ENCODE measurements at regions not wholly inside any gene's neighbourhood (a gene's known extent, or its start where the extent isn't known, plus 50 kb on each side); places are given as distances from the start of the nearest gene placed in this dataset.

DNA sequence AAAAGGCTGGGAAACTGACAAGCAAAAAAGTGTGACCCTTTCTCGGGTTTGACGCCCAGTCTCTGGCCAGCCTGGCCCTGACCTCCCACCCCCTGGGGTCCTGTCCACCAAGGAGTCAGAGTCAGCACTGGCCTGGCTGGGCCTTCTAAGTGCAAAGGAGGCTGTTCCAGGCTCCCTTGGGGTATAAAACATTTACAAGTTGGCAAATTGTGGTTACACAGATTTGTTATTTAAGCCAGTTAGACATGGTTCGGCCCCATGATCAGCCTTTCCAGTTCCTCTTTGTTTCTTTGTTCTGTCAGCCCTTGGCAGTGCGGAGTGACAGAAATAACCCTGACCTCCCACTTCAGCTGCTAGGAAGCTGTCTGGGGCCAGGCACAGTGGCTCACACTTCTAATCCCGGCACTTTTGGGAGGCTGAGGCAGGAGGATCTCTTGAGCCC lies 161.6 kb upstream of the RAB4A start:
- no peak for DNase-seq (ENCODE audit: low read depth)

DNA sequence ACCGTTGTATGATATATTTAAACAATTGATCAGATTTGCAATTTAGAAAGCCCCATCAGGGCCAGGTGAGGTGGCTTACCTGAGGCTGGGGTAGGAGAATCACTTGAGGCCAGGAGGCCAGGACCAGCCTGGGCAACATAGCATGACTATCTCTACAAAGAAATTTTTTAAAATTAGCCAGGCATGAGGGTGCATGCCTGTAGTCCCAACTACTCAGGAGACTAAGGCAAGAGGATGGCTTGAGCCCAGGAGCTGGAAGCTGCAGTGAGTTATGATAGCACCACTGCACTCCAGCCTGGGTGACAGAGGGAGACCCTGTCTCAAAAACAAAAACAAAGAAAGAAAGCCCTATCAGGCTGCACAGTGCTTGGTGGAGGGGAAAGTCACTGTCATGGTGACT lies 159.9 kb upstream of the RAB4A start:
- no peak for DNase-seq (ENCODE audit: low read depth)

DNA sequence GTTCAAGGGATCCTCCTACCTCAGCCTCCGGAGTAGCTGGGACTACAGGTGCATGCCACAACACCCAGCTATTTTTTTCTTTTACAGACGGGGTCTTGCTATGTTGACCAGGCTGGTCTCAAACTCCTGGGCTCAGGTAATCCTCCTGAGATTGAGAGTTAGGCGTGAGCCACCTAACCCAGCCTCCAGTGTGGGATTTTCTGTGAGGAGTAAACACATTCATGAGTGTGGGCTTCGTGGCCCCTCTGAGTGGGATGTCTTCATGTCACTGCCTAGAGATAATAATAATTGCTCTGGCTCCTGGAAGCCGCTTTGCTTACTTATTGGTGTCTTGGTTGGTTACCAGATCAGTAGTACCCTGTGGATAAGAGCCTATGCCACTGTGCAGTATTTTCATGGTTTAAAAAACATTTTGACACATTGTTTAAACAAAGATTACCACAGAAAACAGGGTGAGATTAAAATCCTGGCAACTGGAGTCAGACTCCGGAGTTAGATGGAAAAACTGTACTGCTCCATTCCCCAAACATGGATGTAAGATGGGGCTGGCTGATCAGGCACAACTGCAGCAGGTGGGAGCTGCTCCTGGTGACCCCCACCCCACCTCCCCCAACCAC lies 159.1 kb upstream of the RAB4A start:
- DNase-seq (ENCODE audit: low read depth): peak; percentile 5

DNA sequence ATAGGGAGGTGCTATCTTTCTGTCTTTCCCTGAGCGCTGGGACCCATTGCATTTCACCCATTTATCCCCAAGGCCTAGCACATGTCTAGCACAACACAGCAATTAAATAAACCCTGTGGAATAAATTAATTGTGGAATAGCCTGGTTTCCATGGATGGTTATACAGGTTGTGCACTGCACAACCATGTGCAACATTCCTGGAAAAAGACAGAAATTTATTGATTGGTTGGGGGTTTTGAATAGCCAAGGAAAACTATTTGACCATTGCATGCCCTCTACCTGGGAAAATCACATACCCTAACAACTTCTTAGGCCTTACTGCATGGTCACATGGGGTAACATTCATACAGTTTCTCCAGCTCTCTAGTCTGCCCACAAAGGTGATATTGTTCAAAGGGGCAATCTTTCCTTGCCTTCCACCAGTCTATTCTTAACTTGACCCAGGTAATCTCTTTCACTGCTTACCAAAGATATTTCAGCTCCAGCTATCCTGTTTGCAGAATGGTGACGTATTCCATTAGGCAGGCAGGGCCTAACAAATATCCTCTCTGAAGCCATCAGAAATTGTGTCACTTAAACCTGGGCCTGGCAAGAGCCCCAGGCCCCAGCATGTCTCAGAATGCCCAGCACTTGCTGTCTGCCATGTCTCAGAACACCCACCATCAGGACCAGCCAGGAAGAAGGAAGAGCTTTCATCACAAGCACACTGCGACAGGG lies 157.9 kb upstream of the RAB4A start:
- no peak for DNase-seq (ENCODE audit: low read depth)

DNA sequence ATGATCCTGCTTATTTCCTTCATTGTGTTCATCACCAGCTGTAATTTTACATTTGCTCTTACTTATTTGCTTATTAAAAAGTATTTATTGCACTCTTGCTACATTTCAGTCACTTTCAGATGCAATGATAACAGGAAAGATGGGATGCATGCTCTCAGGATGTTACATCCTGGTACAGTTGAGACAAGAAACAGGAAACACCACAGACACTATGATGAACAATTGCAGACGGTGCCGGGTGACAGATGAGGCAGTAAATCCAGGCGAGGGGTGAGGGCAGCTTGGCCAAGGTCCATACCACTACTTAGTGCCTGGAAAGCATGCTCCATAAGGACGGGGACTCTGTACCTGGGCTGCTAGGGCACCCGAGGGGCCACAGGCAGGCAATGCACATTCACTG lies 156.6 kb upstream of the RAB4A start:
- no peak for DNase-seq (ENCODE audit: low read depth)

DNA sequence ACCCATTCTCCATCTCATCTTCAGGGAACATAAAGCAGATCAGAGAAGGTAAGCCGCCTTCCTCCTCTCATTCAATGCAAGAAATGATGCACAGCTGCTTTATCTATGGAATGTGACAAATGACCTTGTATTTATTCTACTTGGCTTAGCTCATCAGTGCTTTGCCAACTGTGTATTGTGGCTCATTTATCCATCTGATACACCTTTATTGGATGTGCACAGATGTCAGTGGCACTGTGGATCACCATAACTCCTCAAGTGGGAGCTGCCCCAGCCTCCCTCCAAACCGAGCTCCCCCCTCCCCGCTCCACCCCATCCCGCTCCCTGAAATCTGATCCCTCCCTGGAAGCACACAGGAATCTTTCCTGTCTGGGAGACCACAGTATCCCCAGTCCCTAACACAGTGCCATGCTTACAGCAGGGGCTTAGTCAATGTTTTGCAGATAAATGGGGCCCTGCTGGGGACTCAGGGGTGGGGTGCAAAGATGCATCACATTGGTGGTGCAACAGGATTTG lies 156.0 kb upstream of the RAB4A start:
- no peak for DNase-seq (ENCODE audit: low read depth)

DNA sequence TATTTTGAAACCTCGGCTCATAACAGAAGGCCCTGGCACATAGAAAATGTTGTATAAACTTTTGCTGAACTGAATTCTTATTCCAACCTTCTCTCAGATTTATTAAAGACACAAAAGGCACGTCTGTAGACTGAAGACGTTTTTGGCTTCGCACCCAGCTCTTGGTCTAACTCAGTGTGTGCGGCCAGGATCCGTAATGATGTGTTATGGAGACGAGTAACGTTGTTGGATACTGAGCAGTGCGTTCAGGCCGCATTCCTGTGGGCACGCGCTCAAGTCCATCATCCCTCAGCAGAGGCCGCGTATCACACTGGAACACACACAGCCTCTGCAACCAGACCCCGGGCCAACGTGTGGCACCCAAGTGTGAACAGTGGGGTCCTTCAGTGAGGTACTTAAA lies 154.8 kb upstream of the RAB4A start:
- DNase-seq (ENCODE audit: low read depth): no peak

DNA sequence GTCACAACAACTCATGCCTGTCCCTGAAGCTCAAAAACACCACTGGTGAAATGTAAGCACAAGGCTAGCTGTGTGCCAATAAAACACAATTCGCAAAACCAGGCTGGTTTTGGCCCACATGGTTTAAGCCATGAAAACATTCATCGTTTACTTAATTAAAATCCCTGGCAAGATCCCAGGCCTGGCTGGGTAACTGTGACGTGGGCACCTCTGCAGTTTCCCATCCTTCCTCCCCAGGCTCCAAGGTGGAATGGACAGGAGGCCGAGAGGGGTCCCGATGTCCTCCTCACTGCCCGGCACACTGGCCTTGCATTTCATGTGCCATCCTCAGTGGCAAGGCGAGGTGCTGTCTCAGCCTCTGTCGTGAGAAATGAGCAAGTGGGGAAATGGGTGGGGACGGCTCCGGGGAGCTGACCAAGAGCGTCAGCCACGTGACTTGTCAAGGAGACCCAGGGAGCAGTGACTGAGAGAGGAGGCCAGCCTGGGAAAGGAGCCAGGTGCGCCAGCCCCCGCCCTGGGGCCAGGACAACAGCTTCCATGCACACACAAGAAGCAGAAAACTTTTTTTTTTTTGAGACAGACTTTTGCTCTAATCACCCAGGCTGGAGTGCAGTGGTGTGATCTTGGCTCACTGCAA lies 153.1 kb upstream of the RAB4A start:
- DNase-seq (ENCODE audit: low read depth): peak; percentile 57

DNA sequence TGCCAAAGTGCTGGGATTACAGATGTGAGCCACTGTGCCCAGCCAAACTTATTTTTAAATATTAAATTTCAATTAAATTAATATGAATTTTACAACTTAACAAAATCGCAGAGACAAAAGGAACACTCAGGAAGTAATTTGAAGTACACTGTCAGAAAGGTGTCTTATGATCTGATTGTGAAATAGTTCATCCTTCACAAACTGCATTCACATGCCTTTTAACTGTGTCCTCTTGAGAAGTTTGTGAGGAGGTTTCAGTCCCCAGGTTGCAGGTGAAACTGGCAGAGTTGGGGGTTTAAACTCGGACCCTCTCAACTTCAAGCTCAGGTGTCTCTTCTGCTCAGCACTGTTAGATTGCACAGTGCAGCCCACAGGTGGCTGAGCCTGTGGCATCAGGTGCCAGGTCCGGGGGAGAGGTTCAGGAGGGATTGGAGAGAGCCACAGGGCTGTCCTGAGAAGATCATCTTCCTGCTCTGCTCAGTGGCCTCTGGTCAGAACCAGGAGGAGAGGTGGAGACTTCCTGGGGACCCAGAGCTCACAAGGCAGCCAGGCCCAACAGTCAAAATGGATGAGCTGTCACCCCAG lies 152.3 kb upstream of the RAB4A start:
- no peak for DNase-seq (ENCODE audit: low read depth)

DNA sequence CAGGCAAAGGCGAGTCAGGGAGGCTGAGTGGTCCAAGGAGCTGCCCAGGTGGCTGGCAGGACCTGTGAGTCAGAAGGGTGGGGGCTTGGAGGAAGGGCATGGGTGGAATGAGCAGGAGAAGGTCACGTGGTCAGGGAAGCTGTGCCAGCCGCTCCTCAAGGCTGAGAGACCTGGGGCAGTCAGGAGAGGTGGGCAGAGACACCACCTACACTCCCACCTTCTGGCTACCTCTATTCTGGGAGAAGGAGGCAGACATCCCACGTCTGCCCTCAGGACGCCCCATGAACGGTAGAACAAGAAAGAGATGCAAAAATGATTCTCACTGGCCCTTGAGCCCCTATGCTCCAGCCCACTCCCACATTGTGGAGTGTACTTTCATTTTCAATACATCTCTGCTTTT lies 151.8 kb upstream of the RAB4A start:
- DNase-seq (ENCODE audit: low read depth): no peak

DNA sequence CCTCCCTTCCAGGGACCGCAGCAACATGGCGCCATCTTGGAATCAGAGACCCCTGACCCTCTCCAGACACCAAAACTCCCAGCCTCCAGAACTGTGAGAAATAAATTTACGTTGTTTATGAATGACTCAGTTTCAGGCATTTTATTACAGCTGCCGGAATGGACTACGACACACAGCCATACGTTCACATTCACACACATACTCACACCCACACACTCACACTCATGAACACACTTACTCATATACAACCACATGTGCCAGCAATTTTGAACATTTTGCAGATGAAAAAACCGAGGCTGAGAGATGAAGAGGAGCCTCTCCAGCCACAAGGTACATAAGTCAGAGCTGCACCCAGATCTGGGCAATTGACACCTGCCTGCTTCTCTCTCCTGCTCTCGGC lies 151.0 kb upstream of the RAB4A start:
- no peak for DNase-seq (ENCODE audit: low read depth)

DNA sequence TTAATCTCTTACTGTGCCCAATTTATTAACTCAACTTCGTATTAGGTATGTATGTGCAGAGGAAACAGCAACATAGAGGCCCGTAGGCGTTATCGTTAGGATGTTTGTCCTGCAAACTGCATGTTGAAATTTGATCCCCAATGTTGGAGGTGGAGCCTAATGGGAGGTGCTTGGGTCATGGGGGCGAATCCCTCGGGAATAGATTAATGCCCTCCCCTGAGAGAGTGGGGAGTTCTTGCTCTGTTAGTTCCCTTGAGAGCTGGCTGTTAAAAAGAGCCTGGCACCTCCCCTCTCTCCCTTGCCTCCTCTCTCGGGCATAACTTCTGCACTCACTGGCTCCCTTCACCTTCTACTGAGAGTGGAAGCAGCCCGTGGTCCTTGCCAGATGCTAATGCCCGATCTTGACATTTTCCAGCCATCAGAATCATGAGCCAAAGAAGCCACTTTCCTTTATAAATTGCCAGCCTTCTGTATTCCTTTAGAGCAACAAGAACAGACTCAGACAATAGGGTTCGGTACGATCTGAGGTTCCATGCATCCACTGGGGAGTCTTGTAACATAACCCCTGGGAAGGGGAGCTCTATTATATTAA lies 149.0 kb upstream of the RAB4A start:
- DNase-seq (ENCODE audit: low read depth): no peak

DNA sequence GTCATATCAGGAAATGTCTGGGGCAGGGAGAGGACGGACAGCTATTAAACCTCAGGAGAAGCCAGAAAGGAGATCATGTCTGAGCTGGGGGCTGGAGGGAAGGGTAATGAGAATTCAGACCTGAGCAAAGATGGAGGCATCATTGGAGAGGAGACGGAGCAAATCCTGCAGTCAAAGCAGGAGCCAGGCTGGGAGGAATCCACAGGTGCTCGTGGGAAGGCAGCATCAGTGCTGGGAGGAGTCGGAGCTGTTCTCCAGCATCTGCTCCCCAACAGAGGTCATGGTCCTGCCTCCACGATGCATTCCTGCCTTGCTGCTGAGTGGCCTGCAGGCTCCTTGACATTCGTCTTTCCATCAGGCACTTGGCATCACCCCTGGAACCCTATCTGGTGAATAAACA lies 148.3 kb upstream of the RAB4A start:
- DNase-seq (ENCODE audit: low read depth): no peak

DNA sequence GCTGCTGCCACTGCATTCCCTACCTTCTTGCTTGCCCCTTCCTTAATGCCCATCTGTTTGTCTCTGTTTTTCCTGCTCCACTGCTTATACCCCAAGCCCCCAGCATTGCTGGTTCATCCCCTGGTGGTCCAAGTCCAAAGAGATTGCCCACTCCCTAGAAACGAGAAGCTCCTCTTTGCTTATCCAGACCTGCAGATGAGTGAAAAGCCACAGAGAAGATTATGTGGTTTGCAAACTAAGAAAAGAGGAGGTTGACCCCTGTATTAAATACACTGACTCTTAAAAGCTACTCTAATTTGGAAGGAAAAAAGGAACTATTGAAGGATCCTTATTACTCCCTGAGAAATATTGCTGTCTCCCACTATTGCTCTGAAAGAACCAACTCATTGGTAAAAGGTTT lies 146.8 kb upstream of the RAB4A start:
- no peak for DNase-seq (ENCODE audit: low read depth)

DNA sequence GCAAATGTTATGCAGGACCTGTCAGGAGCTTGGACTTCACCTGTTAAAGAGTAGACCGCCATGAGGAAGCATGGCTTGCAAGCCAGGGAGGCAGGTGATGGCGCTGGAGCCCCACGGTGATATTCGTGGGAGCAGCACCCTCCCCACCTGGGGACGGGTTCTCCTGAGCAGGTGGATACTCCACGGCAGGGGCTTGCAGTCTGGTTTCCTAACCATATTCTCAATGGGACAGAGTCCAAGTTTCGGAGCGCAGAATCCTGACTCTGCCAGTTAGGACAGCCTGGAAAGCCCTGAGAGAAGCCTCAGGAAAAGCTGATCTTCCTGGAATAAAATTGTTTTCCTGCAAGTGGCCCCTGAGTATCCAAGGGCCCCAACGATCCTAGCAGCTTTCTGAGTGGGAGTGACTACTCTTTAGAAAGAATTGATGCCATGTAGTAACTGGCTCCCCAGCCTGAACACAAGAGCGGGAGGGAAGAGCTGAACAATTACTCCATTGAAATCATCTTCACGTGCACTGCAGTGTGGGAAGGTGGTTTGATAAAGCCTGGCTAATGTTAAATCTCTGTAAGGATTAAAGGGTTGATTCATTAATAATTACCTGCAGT lies 146.3 kb upstream of the RAB4A start:
- DNase-seq (ENCODE audit: low read depth): no peak

DNA sequence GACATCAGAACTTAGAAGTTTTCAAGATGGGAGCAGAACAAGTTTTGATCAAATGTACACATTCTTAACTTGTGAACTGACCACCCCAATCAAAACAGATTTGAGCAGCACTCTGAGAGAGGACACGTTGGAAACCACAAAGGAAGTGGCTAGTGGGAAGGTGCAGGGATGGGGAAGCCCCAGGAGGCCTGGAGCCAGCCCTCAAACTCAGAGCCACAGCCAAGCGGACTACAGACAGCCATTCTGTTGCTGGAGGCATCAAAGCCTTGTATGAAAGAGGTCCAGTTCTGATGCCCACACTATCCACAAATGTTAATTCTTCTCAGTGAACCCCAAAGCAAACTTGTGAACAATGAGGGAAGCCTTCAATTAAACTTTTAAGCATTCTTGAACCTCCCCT lies 143.6 kb upstream of the RAB4A start:
- peak; percentile 30 for DNase-seq (ENCODE audit: low read depth)

DNA sequence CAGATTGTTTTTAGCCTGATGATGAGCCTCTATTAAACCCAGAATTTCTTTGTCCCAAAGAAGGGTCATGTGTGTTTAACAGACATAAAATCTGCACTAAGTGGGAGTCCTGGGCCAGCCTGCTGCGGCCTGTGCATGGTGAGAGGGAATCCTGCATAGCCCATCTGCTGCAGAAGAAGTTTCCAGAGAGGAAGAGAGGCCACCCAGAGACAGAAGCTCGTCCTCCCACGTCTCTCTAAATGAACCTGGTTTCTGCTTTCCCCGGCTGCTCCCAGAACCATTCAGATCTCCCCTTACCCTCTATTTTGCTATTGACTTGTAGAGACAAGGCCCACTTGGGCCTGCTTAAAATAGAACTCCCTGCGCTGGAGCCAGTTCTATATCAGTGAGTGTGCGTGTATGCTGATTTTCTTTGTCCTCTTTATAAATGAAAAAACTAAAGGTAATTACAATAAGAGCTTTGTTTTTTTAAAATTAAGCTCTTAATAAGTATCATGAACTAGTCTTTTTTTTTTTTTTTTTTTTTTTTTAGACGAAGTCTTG lies 142.8 kb upstream of the RAB4A start:
- no peak for DNase-seq (ENCODE audit: low read depth)

DNA sequence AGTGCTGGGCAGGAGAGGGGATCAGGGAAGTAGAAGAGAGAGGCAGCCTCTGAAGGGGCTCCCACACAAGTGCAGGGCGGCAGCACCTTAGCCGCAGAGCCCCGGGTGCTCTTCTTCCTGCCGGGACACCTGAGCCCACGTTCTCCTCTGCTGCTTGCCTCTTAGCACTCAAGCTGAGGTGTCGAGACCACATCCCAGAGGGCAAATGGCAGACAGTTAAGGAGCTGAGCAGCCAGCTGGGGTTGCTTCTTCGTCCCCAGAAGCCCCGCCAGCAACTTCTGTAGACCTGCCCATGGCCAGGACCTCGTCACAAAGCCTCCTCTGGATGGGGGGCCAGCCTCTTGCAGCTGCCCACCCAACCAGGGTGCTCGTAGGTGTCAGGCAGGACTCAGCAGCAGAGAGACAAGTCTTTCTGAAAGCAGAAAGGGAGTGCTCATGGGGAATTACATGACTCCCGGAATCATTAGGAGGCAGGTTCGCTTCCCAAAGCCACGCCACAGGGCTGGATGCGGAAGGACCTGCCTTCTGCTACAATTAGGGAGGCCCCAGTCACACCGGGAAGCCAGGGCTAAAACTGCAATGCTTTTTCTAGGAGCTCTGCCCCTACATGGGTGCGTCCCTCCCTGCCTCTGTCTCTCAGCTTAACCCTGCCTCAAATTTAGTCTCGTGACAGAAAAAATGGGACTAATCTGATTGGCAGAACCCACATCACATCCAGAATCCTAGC lies 141.4 kb upstream of the RAB4A start:
- no peak for DNase-seq (ENCODE audit: low read depth)

DNA sequence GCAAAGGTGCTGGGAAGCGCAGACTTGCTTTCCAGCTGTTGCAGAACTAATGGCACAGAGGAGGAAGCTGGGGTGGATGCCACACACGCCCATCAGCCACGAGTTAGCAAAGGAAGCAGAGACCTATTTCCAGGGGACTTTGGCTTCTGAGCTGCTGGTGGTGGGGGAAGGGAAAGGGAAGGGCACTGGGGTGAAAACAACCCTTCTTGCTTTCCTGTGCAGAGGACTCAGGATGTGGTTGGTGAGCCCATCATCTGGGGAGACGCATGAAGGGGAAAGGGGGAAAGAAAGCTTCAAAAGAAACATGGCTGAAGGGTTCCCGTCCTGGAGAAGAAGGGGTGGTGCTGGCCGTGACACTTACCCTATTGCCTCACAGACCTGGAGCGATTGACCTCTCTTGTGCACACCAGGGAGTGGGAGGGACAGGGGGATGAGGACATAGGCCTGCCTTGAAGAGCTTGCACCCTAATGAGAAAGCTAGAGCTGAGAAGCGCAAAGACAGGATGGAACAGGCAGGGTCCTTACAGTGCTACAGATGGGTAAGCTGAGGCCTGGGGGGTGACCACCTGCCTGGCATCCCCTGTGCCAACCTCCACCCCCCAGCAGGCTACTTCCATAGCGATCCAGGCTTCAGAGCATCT lies 140.8 kb upstream of the RAB4A start:
- no peak for DNase-seq (ENCODE audit: low read depth)
